DMS 273 treated with DMSO at 0.1 percent for 48 hours (cell line): ENCODE measurements at regions not wholly inside any gene's neighbourhood (a gene's known extent, or its start where the extent isn't known, plus 50 kb on each side); places are given as distances from the start of the nearest gene placed in this dataset.

Source experiments
- DNase-seq: peaks from one replicate; lab custom pipeline; 2025; lab: John Stamatoyannopoulos, UW

DNA sequence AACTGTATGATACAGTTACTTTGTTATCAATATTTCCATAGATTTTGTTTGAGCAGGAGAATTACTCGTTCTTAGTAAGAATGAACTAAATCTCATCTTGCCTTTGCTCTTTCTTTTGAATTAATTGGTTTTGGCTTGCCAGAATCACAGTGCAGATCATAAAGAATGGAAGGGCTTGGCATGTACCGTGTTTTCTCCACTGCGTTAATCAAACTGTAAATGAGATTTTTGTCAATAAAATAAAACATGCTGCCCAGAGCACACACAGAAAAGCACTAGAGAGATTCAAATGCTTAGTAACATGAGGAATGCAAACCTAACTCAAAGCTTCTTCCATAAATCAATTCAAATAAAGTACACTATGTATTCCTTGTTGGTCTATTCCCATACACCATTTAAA lies 229.6 kb upstream of the CDH2 start:
- DNase-seq: no peak

DNA sequence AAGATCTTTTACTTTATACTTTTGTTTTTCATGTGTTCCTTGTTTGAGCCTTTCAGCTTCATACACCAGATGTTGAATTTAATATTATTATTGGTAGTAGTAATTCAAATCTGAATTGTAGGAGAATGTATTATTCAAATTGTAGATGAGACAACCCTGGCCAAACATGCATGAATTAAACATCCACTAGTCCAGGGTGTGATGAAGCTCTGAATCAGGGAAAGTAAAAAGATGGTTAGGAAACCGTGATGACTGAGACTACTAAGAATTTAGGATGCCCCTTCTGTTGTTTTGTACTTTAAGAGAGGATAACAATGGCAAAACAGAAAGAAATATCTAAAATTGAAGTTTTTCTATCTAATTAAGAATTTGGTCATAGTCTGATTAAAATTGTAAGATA lies 227.8 kb upstream of the CDH2 start:
- no peak for DNase-seq

DNA sequence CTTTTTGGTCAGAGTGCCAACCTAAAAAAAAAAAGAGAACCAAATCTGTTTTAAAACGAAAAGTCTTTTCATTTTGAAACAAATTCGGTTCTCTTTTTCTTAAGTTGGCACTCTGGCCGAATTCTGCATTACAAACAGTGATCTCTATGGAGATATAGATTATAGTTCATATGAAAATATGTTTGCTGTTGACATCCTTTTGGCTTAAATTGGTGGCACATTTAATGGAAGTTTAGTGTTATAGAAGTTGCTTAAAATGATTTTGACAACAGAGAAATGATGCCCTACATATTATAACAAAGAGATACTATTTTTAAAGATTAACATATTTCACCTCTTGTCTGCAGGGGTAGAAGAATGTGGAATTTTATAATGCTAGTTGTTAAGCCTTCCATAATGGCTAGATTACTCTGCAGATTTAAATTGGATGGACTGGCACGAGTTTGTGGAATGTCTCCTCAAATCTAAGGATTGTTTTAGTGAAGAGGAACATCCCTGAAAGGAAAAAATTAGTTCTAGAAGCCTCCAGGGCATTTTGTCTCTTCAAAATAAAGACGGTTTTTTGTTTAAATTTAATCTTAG lies 222.9 kb upstream of the CDH2 start:
- no peak for DNase-seq

GRCh38 chr18:28398471-28398870 lies 221.5 kb upstream of the CDH2 start:
- DNase-seq: no peak

DNA sequence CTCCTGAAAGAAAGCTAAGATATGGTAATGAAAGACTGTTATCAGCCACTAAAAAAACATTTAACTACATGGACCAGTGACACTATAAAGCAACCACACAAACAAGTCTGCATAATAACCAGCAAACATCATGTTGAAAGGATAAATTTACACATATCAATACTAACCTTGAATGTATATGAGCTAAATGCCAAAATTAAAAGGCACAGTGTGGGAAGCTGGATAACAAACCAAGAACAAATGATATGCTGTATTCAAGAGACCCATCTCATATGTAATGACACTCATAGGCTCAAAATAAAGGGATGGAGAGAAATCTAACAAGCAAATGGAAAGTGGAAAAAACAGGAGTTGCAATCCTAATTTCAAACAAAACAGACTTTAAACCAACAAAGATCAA lies 213.1 kb upstream of the CDH2 start:
- DNase-seq: no peak

DNA sequence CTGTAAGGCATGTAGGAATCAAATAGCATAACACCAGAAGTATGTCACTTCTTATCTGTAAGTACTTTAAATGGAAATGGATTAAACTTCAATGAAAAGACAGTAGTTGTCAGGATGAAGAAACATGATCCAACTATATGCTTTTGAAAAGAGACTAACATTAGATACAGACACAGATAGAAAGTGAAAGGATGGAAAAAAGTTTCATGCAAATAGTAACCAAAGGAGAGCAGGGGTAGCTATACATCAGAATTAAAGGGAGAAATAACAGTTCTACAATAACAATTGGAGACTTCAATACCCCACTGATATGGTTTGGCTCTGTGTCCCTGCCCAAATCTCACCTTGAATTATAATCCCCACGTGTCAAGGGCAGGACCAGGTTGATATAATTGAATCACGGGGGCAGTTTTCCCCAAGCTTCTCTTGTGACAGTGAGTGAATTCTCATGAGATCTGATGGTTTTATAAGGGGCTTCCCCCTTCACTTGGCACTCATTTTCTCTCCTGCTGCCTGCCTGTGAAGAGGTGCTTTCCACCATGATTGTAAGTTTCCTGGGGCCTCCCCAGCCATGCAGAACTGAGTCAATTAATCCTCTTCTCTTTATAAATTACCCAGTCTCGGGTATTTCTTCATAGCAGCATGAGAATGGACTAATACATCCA lies 205.4 kb upstream of the CDH2 start:
- DNase-seq: no peak

DNA sequence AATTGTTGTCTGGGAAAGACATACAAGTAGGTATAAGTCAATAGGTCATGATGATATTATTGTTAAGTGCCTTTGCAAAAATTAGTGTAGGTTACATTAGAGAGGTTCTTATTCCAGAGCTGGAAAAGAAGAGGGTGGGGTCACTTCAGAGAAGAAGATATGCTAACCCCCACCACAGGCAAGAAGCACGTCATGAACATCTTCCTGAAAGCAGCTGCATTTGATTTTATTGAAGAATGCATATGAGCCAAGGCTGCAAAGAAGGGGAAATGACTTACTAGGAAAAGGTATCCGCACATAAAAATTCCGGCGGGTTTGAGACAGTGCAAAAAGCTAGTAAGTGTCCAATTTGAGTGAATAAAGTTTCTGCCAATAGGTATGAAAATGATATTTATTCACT lies 195.3 kb upstream of the CDH2 start:
- DNase-seq: no peak

DNA sequence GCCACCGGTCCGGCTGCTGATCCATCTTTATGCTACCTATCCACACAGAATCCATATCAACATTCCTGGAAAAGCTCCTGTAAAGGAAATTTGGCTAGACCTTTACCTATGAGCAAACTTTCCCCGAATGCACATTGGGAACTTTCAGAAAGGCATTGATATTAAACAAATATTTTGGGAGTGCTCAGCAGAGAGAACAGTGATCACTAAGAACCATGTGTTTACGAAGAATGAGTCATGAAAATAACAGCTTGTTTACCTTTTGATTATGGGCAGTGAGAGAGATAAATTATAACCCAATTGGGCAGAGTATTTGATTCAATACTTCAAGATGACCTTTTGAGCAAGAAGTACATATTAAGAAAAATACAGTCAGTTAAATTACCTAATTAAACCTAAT lies 189.7 kb upstream of the CDH2 start:
- DNase-seq: no peak

DNA sequence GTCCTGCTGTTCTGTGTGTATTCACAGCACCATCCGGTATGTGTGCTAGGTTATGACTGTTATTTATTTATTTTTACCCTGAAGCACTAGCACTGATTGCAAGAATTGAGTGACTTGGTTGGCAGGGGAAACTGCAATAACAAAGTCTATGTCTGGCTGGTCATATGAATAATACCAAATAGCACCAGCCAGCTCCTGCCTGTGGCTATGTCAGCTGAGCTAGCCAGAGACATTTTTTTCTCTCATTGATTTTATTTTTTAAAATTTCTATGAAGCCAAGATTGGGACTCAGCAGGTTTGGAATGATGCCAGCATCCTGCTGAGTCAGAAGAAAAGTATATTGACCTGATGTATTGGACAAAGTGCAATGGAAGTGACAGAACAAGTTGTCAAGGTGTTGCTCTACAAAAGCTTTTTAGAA lies 188.5 kb upstream of the CDH2 start:
- no peak for DNase-seq

DNA sequence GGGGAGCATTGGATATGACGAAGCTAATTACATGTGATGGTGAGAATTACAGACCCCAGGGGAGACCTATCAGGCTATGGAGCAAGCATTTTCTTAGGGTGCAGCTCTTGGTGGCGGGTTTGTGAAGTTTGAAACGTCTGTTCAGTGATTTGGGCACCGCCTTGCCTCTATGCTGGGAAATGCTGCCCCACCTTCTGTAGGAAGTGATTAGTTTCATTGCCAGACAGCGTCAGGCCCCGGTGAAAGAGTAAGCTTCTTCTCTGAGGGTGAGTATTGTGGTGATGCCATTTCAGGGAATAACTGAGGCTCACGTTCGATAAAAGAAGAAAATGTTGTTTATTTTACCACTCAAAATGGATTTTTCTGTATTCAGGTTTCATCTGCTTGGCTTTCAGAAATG lies 186.2 kb upstream of the CDH2 start:
- no peak for DNase-seq

GRCh38 chr18:28359176-28359575 lies 182.2 kb upstream of the CDH2 start:
- no peak for DNase-seq

- DNase-seq: no peak
These were observed 181.0 kb upstream of the CDH2 start for GRCh38 chr18:28357766-28358401.

DNA sequence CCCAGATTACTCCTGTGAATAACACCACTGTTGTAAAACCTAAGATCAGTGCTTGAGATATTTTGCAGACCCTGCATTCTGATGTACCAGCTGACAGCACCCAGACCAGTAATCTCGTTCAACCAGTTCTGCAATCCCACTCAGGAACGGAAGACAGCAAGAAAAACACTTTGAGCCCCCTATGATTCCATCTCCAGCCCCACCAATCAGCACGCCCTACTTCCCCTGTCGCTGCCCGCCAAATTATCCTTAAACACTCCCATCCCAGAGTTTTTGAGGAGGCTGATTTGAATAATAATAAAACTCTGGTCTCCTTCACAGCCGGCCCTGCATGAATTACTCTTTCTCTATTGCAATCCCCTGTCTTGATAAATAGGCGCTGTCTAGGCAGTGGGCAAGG lies 173.9 kb upstream of the CDH2 start:
- DNase-seq: no peak

GRCh38 chr18:28342231-28342630 lies 165.3 kb upstream of the CDH2 start:
- DNase-seq: no peak

DNA sequence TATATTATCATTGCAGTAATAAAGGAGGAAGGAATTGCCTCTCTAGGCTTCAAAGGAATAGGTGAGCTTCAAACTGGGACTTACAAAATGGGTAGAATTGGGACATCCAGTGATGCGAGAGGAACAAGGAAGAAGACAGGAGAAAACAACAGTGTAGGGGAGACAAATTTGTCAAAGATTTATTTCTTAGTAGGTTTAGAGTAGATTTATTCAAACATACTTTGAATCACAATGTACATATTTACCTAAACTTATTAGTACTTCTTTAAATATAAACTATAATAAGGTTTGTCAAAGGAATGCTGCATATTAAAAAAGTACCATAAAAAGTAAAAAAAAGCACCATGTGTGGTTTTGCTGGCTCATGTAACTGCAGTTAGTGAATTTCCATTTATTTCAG lies 161.4 kb upstream of the CDH2 start:
- no peak for DNase-seq

- no peak for DNase-seq
These were observed 157.6 kb upstream of the CDH2 start for GRCh38 chr18:28334516-28334915.

GRCh38 chr18:28332071-28332470 lies 155.1 kb upstream of the CDH2 start:
- no peak for DNase-seq

- DNase-seq: no peak
These were observed 154.6 kb upstream of the CDH2 start for GRCh38 chr18:28331551-28331950.

- no peak for DNase-seq
These were observed 136.7 kb upstream of the CDH2 start for GRCh38 chr18:28313602-28314001.

DNA sequence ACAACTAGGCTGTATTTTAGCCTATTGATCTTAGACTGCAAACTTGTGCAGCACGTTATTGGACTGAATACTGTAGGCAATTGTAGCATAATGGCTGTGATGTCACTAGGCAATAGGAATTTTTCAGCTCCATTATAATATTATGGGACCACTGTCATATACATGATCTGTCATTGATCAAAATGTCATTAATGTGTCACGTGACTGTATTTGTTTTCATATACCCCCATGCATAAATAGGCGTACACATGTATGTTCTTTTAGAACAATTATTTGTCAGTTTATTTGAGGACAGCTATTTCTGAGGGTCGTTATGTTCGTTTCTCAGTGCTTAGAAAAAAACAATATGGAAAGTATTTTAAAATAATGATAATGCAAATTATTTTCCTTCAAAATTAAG lies 111.9 kb upstream of the CDH2 start:
- no peak for DNase-seq

GRCh38 chr18:28287146-28287545 lies 110.2 kb upstream of the CDH2 start:
- no peak for DNase-seq

DNA sequence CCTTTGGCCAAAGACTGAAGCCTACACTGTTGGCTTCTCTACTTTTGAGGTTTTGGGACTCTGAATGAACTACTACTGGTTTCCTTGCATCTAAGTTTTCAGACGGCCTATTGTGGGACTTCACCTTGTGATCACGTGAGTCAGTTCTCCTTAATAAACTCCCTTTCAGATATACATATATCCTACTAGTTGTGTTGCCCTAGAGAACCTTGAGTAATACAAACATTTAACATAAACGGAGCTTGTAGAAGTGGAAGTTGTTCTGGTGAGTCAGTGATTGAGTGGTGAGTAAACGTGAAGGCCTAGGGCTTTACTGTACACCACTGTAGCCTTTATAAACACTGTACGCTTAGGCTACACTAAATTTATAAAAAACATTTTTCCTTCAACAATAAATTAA lies 107.2 kb upstream of the CDH2 start:
- DNase-seq: no peak

- DNase-seq: no peak
These were observed 104.5 kb upstream of the CDH2 start for GRCh38 chr18:28281400-28281799.

GRCh38 chr18:28269750-28270149 lies 92.8 kb upstream of the CDH2 start:
- no peak for DNase-seq
